WERI-Rb-1 (cell line): ENCODE measurements at regions not wholly inside any gene's neighbourhood (a gene's known extent, or its start where the extent isn't known, plus 50 kb on each side); places are given as distances from the start of the nearest gene placed in this dataset.

Experiments used
- DNase-seq: peaks from one replicate; pipeline ENCODE4 v3.0.0-alpha.2; 2020
- H3K27ac ChIP-seq: fragments of 250-450 bp; sonication (Bioruptor Pico); 2 replicates; pipeline ENCODE4 v1.5.1; 2020; ENCODE audit warnings: mild to moderate bottlenecking, moderate library complexity
- H3K27me3 ChIP-seq: fragments of 250-450 bp; sonication (Bioruptor Pico); 2 replicates; pipeline ENCODE4 v1.5.1; 2021; ENCODE audit warnings: mild to moderate bottlenecking, low read depth, moderate library complexity; ENCODE audit not compliant: insufficient read depth, severe bottlenecking
- H3K36me3 ChIP-seq: fragments of 250-450 bp; sonication (Bioruptor Pico); 2 replicates; pipeline ENCODE4 v1.5.1; 2020; ENCODE audit warnings: mild to moderate bottlenecking, moderate library complexity
- H3K4me3 ChIP-seq: 2 replicates; pipeline ENCODE4 v1.5.1; 2011; ENCODE audit warnings: low read depth, mild to moderate bottlenecking, control low read depth, low read length
- H3K9me3 ChIP-seq: fragments of 250-450 bp; sonication (Bioruptor Pico); 2 replicates; pipeline ENCODE4 v1.5.1; 2021; ENCODE audit warnings: mild to moderate bottlenecking, moderate library complexity; ENCODE audit not compliant: severe bottlenecking
- TF ChIP-seq, protein P1 (sequence below): IDR thresholded peaks from 2 replicates; pipeline ENCODE4 v1.5.1; 2011; ENCODE audit warnings: low read depth, mild to moderate bottlenecking, control low read depth, inconsistent platforms, low read length

DNA sequence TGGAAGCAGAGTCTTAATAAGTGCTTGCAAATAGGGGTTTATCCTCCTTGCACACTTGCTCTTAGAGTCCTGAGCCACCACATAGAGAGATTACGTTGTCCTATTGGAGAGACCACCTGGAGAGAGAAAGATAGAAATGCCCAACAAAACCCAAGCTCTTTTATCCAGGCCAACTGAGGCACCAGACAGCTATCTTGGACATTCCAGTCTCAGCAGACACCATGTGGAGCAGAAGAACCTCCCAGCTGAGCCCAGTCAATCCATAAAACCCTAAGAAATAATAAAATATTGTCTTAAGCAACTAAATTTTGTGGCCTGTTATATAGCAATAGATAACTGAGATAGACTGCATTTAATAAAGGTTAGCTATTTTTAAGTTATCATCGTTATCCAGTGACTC lies 105.7 kb upstream of the PFN2 start:
- TF ChIP-seq, protein P1, sequence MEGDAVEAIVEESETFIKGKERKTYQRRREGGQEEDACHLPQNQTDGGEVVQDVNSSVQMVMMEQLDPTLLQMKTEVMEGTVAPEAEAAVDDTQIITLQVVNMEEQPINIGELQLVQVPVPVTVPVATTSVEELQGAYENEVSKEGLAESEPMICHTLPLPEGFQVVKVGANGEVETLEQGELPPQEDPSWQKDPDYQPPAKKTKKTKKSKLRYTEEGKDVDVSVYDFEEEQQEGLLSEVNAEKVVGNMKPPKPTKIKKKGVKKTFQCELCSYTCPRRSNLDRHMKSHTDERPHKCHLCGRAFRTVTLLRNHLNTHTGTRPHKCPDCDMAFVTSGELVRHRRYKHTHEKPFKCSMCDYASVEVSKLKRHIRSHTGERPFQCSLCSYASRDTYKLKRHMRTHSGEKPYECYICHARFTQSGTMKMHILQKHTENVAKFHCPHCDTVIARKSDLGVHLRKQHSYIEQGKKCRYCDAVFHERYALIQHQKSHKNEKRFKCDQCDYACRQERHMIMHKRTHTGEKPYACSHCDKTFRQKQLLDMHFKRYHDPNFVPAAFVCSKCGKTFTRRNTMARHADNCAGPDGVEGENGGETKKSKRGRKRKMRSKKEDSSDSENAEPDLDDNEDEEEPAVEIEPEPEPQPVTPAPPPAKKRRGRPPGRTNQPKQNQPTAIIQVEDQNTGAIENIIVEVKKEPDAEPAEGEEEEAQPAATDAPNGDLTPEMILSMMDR: no peak
- no peak for DNase-seq
- H3K9me3 ChIP-seq: peaks cover 5% of the 10 kb centered on the region

DNA sequence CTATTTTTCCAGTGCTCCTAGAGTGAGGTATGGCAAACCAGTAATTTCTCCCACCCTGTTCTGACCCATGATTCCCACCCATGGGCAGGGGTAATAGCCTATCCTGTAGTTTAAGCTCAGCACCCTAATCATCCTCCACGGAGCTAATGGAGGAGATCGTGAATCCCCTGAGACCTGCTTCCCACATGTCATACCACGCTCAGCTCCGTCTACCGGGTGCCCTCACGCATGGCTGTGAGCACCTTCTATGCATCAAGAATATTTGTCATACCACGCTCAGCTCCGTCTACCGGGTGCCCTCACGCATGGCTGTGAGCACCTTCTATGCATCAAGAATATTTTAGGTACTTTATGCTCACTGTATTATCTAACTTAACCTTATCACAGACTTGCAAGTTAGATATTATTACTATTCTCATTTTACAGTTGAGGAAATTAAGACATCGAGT lies 104.7 kb upstream of the PFN2 start:
- DNase-seq: no peak
- Histone ChIP-seq H3K27ac (no peak overlapping the region), H3K36me3 (no peaks in the 10 kb centered on the region), H3K27me3 (no peaks in the 10 kb centered on the region), H3K9me3 (peaks cover 5% of the 10 kb centered on the region), H3K4me3 (no peak overlapping the region)
- TF ChIP-seq, protein P1: no peak

More for the DNA sequence above, 105.7 kb upstream of the PFN2 start:
- no peaks in the 10 kb centered on the region for H3K36me3 ChIP-seq
- no peak overlapping the region for H3K4me3 ChIP-seq
- no peak overlapping the region for H3K27ac ChIP-seq
- H3K27me3 ChIP-seq: no peaks in the 10 kb centered on the region

DNA sequence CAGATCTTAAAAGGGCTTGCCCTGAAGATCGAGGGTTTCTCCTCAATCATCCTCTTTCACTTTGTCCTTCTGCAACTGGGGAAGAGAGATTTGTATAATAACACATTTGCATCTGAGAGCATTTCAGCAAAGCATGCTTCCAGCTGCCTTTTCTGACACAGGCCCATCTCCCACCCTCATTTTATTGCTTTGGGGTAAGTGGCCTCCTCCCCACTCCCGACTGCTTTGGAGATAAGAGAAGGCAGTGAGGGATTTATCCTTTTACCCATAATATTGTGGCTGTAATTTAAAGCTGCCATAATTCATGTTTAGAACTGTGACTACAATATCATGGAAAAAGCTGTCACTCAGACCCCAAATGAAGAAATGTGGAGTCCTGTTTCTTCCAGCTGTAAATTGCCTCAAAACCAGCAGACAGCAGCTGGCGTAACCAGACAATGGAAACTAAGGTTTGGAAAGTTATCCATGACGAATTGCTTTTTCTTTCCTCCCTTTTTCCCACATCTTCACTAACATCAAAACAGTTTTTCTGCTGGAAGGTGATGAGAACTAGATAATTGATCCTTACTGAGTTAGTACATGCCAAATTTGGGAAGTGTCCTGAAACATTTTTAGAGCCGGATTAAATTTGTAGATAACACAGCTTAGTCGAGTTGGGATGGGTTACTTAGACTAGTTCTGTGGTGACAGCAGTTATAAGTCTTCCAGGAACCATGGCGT lies 104.2 kb upstream of the PFN2 start:
- DNase-seq: no peak
- no peaks in the 10 kb centered on the region for H3K27me3 ChIP-seq
- H3K4me3 ChIP-seq: no peak overlapping the region
- TF ChIP-seq, protein P1: no peak
- peaks cover 5% of the 10 kb centered on the region for H3K9me3 ChIP-seq
- no peak overlapping the region for H3K27ac ChIP-seq
- no peaks in the 10 kb centered on the region for H3K36me3 ChIP-seq

DNA sequence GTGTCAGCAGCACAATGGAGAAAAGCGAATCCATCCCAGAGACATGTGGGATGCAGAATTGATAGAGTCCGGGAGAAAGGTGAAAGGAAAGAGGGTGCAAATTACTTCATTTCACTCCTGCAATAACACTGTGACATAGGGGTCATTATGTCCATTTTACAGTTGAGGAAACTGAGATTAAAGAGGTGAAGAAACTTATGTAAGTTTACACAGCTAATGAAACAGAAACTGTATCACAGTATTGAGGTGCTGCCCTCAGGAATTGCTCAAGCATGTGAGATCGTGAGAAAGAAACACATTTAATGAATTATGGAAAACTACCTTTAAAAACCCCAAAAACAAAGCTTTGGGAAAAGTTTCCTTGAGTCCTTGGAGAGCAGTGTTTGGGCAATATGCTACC lies 103.6 kb upstream of the PFN2 start:
- no peaks in the 10 kb centered on the region for H3K27me3 ChIP-seq
- peaks cover 5% of the 10 kb centered on the region for H3K9me3 ChIP-seq
- TF ChIP-seq, protein P1: no peak
- H3K27ac ChIP-seq: no peak overlapping the region
- DNase-seq: no peak
- no peaks in the 10 kb centered on the region for H3K36me3 ChIP-seq
- H3K4me3 ChIP-seq: no peak overlapping the region

DNA sequence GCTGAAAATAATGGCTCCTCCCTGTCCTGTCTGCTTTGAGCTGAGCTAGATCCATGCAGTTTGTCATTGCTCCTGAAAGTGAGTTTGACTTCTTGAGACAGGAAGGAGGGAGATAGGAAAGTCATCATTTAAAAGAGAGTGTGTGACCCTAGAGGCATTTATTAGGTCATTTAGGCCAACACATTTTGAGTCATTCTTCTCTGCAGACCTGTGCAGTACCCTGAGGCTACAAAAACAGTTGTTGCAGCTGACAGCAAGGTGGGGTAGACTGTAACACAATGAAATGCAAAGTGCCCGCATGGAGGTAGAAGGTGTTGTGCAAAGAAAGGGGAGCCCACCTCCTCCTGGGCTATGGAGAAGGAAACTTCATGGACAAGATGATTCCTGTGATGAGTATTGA lies 102.8 kb upstream of the PFN2 start:
- no peaks in the 10 kb centered on the region for H3K27me3 ChIP-seq
- TF ChIP-seq, protein P1: no peak
- DNase-seq: no peak
- peaks cover 5% of the 10 kb centered on the region for H3K9me3 ChIP-seq
- H3K36me3 ChIP-seq: no peaks in the 10 kb centered on the region
- H3K4me3 ChIP-seq: no peak overlapping the region
- H3K27ac ChIP-seq: no peak overlapping the region

DNA sequence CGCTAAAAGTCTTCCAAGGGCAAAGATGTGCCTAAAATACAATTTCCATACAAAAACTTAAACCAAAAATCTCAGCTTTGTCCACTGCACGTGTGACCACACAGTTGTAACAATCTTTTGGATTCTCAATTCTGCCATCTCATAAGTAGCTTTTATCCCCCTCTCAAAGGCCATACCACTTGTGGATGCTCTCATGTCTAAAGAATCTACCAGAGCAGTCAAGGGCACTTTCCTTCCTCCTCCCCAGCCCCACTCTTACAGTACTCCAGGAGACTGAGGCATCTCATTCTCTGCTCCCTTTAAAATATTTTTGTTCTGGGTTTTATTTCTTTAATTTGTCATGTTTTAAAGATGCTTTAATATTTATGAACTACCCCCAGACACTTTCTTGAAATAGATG lies 102.3 kb upstream of the PFN2 start:
- no peaks in the 10 kb centered on the region for H3K36me3 ChIP-seq
- H3K4me3 ChIP-seq: no peak overlapping the region
- H3K9me3 ChIP-seq: peaks cover 5% of the 10 kb centered on the region
- no peak overlapping the region for H3K27ac ChIP-seq
- DNase-seq: no peak
- TF ChIP-seq, protein P1: no peak
- H3K27me3 ChIP-seq: no peaks in the 10 kb centered on the region
